Stimulated activated CD4-positive, alpha-beta T cell treated with anti-CD3 and anti-CD28 coated beads, TNF-alpha, amount 100 ng/mL, for 4 hours (primary cell): ENCODE measurements at regions not wholly inside any gene's neighbourhood (a gene's known extent, or its start where the extent isn't known, plus 50 kb on each side); places are given as distances from the start of the nearest gene placed in this dataset.
"Not testable (repeated sequence)": the region's sequence is repeated elsewhere in the genome, so short reads cannot be mapped to it uniquely, and the experiment has no call there.

Experiments used
- DNase-seq, 3 experiments: peaks; one replicate each; pipeline ENCODE4 v3.0.0-alpha.2; 2020; ENCODE audit warnings: low read depth in 3 of 3

DNA sequence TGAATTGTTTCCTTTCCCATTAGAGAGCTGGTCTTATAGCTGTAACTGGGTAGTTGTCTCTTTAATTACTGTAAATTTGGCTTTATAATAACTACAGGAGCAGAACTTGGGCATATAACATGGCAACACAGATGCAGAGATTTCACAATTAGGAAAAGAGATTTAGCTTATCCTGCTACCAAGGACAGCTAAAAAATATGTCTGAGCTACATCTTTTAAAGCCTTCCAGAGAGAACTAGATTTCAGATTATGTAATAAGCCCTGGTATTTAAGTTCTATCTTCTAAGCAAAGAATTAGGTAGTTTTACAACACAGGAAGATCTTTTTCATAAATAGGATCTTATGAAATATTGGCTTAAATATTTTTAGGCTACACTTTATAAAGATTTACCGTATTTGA, 313.8 kb downstream of the S1PR1 start:
- no peak for DNase-seq

DNA sequence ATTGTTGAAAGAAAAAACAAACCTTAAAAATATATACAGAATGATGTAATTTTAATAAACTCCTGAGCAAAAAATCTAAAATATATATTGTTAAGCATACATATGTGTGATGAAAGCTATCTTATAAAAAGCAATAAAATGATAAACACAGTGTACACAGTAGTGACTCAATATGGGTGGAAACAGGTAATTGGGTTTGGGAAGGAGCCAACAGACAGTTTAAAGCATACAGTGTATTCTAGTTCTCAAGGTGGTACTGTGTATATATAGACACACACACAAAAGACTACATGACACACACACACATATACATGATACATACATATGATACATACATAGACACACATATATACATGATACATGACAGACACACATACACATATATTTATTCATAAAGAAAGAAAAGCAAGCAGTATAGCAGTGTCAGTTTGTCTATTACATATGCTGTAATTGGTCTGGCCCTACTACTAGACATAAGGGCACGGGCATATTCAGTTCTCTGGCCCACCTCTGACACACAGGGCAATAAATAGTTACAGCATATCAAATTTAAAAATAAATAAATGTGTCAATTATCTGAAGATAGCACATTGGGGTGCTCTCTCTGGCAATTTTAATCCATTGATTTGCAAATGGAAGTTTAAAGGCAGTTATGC, 330.2 kb downstream of the S1PR1 start:
- DNase-seq: no peak

DNA sequence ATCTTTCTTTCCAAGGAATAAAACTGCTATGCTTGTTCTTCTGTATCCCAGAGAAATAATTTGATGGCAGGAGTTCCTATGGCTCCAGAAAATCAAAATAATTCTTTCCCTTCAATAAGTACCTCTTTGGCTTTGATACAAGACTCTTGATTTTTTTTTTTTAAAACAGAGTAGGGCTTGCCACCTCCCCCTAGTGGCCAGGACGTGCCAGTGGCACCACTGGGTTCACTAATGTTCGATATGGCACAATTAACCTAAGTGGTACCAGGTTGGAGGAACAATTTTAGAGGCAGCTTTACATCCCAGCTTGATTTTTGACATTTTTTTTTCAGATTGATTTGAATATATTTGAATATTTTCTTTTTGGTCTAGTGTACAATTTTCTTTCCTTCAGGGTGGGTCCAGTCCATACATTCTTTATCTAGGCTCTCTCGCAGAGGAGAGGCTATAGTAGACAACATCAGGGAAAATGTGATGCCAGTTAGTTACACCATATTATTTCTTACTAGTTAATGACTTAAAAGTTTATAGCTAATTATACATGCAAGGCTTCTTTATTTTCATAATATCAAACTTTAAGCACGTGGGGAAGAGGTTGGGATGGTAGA, 330.9 kb downstream of the S1PR1 start:
- DNase-seq: peak; percentile 5 to 16 (median 14)

DNA sequence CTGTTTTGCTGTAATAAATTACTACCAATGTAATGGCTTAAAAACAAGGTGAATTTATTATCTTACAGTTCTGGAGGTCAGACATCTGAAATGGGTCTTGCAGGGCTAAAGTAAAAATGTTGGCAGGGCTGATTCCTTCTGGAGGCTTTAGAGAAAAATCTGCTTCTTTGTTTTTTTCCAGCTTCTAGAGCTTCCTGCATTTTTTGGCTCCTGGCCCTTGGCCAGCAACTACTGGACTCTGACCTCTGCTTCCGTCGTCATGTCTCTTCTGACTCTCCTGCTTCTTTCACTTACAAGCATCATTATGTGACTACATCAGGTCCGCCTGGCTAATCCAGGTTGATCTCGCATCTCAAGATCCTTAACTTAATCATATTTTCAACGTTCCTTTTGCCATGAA, 350.9 kb downstream of the S1PR1 start:
- DNase-seq: no peak

GRCh38 chr1:101588677-101589076, 351.9 kb downstream of the S1PR1 start:
- no peak for DNase-seq

GRCh38 chr1:101592845-101593244, 356.0 kb downstream of the S1PR1 start:
- DNase-seq: no peak

DNA sequence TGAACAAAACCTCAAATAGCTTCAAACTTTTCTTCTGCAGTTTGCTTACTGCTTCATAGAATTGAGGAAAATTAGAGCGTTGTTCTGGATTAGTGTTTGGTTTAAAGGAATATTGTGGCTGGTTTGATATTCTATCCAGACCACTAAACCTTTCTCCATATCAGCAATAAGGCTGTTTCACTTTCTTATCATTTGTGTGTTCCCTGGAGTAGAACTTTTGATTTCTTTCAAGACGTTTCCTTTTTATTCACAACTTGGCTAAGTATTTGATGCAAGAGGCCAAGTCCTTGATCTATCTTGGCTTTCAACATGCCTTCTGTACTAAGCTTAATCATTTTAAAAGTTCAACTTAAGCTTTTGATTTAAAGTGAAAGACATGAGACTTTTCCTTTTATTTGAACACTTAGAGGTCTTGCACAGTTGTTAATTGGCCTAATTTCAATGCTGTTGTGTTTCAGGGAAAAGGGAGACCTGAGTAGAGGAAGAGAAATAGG, 359.1 kb downstream of the S1PR1 start:
- DNase-seq: no peak

DNA sequence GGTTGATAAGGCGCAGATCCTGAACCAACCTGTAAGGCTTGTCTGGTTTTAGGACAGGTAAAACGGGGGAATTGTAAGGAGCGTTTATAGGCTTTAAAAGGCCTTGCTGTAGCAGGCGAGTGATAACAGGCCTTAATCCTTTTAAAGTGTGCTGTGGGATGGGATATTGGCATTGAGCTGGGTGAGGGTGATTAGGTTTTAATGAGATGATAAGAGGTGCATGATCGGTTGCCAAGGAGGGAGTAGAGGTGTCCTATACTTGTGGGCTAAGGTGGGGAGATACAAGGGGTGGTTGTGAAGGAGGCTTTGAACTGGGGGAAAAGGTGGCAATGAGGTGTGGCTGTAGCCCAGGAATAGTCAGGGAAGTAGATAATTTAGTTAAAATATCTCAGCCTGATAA, 363.8 kb downstream of the S1PR1 start:
- not testable (repeated sequence) for DNase-seq

- no peak for DNase-seq
Observed at GRCh38 chr1:101603726-101604125, 366.9 kb downstream of the S1PR1 start.

GRCh38 chr1:101605878-101606277, 369.1 kb downstream of the S1PR1 start:
- no peak for DNase-seq

- DNase-seq: no peak
Observed at GRCh38 chr1:101613546-101613945, 376.7 kb downstream of the S1PR1 start.

- no peak for DNase-seq
Observed at GRCh38 chr1:101618900-101619299, 377.8 kb downstream of the OLFM3 start.

DNA sequence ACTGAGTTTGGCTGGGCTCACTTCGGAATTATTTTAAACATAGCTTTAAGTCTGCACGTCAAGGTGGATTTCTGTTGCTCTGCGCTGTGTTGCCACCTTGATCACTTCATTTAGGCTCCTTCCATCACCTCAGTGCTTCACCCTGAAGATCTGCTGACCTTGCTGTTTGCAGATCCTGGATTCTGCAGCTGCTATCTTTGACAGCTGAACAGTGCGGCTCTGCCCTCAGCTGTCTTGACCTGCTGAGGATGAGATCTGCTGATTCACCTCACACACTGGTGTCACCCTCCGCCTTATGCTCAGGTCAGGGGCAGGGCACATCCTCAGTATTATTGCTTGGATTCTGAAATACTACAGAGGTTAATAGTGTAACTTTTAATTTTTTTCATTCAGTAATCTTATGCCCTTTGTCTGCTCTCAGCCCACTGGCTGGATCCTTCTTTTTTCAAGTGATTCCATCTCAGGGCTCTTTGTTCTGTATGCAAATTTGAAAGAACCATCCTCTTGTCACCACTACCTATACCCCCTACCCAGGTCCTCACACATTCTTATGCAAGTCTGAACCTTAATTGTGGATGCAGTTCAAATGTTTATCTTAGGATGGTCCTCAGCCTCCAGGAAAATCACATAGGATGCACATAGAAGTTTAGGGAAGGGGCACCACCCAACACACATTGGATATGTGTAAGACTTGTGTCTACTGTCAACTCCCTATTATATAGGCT, 364.0 kb downstream of the OLFM3 start:
- DNase-seq: no peak

DNA sequence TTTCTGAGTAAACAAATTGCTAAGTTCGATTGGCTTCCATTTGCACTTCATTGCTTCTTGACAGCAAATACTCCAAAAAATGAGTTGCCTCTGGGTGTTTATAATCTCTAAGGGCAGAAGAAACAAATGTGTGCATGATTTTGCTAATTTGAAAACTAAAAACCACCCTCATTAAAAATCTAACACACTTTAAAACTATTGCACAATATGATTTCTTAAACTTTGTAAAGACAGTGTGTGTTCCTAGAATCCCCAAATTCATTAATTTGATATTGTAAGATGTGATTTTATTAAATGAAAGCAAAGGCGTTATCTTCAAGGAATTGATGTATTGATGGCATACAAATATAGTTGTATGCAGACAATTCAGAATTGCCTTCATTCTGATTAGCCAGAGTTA, 350.9 kb downstream of the OLFM3 start:
- DNase-seq: no peak

- no peak for DNase-seq
Observed at GRCh38 chr1:101652484-101652883, 344.2 kb downstream of the OLFM3 start.

DNA sequence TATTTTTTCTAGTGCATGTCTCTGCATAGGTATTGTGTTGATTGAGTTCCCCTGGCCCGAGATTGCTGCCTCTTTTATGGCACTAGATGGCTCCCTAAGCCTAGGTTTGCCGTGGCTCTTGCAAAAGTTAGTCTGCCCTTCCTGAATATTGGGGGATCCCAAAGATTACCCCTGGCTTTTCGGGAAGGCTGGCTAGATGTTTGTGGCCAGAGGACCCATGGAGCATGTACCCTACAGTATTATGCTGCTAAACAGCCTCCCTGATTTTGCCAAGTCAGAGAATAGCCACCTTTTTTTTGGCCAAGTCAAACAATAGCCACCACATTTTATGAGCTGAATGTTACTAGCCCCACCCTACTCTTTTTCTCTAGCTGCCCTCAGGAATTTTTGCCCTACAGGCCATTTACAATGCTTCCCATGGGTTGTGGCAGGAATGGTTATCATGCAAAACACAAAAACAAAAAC, 343.2 kb downstream of the OLFM3 start:
- no peak for DNase-seq

GRCh38 chr1:101664726-101665125, 332.0 kb downstream of the OLFM3 start:
- no peak for DNase-seq

GRCh38 chr1:101667761-101668160, 329.0 kb downstream of the OLFM3 start:
- no peak for DNase-seq

DNA sequence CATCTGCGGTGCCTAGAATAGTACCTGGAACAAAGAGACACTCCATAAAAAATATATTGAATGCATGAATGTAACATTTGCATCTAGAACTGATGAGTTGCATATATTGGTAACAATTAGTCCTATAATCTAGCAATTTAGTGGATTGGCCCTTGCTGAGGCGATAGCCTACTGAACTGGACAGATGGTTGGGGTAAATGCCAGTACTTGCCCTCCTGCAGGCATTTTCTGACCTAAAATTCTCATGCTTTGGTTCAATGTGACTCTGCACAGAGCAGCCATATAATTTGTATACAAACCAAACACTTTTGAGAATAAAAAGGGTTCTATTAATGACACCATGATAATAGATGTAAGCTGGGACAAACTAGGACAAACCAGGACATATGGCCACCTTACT, 313.6 kb downstream of the OLFM3 start:
- DNase-seq: no peak

- DNase-seq: no peak
Observed at GRCh38 chr1:101683561-101683960, 313.2 kb downstream of the OLFM3 start.

GRCh38 chr1:101697072-101697471, 299.7 kb downstream of the OLFM3 start:
- no peak for DNase-seq

GRCh38 chr1:101698681-101699080, 298.0 kb downstream of the OLFM3 start:
- DNase-seq: no peak

DNA sequence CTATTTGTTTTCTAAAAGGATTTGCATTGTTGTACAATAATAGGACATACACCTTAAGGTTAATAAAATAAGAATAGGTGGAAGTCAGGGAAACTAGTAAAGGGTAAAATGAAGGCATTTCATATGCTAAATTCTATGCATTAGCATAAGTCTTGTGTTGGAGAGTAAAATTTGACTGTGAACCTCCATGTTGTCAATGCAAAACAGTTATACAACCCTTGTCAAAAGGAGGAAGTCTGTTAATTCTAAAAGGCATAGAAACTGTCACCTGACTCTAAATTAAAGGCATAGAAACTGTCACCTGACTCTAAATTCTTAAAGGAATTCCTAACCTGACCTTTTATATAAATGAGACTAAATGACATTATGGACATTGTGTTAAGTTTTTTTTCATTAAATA, 291.8 kb downstream of the OLFM3 start:
- DNase-seq: no peak
